Astrocyte (in vitro differentiated cells and primary cell): ENCODE measurements at regions not wholly inside any gene's neighbourhood (a gene's known extent, or its start where the extent isn't known, plus 50 kb on each side); places are given as distances from the start of the nearest gene placed in this dataset.

Source experiments
- DNase-seq: peaks from one replicate; pipeline ENCODE4 v3.0.0-alpha.2; 2010; ENCODE audit warnings: low read depth
- FAIRE-seq: peaks from 2 replicates; lab custom pipeline; 2011; peaks lifted over from hg19 to GRCh38; lab: Jason Lieb, UNC
- H2AFZ ChIP-seq: 2 replicates; pipeline ENCODE4 v1.6.0; 2012; ENCODE audit warnings: low read depth, low read length, inconsistent platforms
- H3K27ac ChIP-seq: 2 replicates; pipeline ENCODE4 v1.5.1; 2011; ENCODE audit warnings: low read depth, low read length, inconsistent platforms
- H3K27me3 ChIP-seq: 2 replicates; pipeline ENCODE4 v1.6.0; 2011; ENCODE audit warnings: low read length, inconsistent platforms; ENCODE audit not compliant: insufficient read depth
- H3K36me3 ChIP-seq: 2 replicates; pipeline ENCODE4 v1.5.1; 2011; ENCODE audit warnings: low read length, inconsistent platforms; ENCODE audit not compliant: insufficient read depth
- H3K4me1 ChIP-seq: 2 replicates; pipeline ENCODE4 v1.5.1; 2011; ENCODE audit warnings: low read length, inconsistent platforms; ENCODE audit not compliant: insufficient read depth
- H3K4me2 ChIP-seq: 2 replicates; pipeline ENCODE4 v1.6.0; 2012; ENCODE audit warnings: low read length, inconsistent platforms
- H3K4me3 ChIP-seq: 2 replicates; pipeline ENCODE4 v1.5.1; 2011; ENCODE audit warnings: low read depth, mild to moderate bottlenecking, low read length, inconsistent platforms; ENCODE audit not compliant: insufficient read depth
- H3K79me2 ChIP-seq: 2 replicates; pipeline ENCODE4 v1.6.0; 2012; ENCODE audit warnings: mild to moderate bottlenecking, low read length, inconsistent platforms; ENCODE audit not compliant: insufficient read depth
- H3K9ac ChIP-seq: 2 replicates; pipeline ENCODE4 v1.6.0; 2012; ENCODE audit warnings: mild to moderate bottlenecking, low read length, inconsistent platforms
- H3K9me3 ChIP-seq: 2 replicates; pipeline ENCODE4 v1.5.1; 2012; ENCODE audit warnings: low read depth, mild to moderate bottlenecking, low read length, inconsistent platforms; ENCODE audit not compliant: insufficient read depth
- H4K20me1 ChIP-seq: 2 replicates; pipeline ENCODE4 v1.6.0; 2012; ENCODE audit warnings: low read length, inconsistent platforms; ENCODE audit not compliant: insufficient read depth
- H3K27ac Mint-ChIP-seq: one replicate; pipeline ENCODE4 v1.8.0; 2021; ENCODE audit warnings: mild to moderate bottlenecking, mixed read lengths; ENCODE audit not compliant: unreplicated experiment
- H3K27me3 Mint-ChIP-seq: one replicate; pipeline ENCODE4 v1.8.0; 2021; ENCODE audit warnings: low read depth, mixed read lengths; ENCODE audit not compliant: unreplicated experiment
- H3K36me3 Mint-ChIP-seq: one replicate; pipeline ENCODE4 v1.8.0; 2021; ENCODE audit warnings: low read depth, mixed read lengths; ENCODE audit not compliant: unreplicated experiment
- H3K4me1 Mint-ChIP-seq: one replicate; pipeline ENCODE4 v1.8.0; 2021; ENCODE audit warnings: low read depth, mixed read lengths; ENCODE audit not compliant: unreplicated experiment
- H3K4me3 Mint-ChIP-seq: one replicate; pipeline ENCODE4 v1.8.0; 2021; ENCODE audit warnings: mild to moderate bottlenecking, moderate library complexity, mixed read lengths; ENCODE audit not compliant: unreplicated experiment
- H3K9me3 Mint-ChIP-seq: one replicate; pipeline ENCODE4 v1.8.0; 2021; ENCODE audit warnings: mild to moderate bottlenecking, mixed read lengths; ENCODE audit not compliant: unreplicated experiment
- EZH2 ChIP-seq: IDR thresholded peaks from 2 replicates; pipeline ENCODE4 v1.6.1; 2012; ENCODE audit warnings: mild to moderate bottlenecking, low read length, inconsistent platforms; ENCODE audit not compliant: insufficient read depth
- TF ChIP-seq, protein P1 (sequence below): IDR thresholded peaks from 2 replicates; pipeline ENCODE4 v1.5.1; 2011; ENCODE audit warnings: low read depth, mild to moderate bottlenecking, inconsistent platforms, low read length, moderate library complexity; ENCODE audit not compliant: insufficient read depth

DNA sequence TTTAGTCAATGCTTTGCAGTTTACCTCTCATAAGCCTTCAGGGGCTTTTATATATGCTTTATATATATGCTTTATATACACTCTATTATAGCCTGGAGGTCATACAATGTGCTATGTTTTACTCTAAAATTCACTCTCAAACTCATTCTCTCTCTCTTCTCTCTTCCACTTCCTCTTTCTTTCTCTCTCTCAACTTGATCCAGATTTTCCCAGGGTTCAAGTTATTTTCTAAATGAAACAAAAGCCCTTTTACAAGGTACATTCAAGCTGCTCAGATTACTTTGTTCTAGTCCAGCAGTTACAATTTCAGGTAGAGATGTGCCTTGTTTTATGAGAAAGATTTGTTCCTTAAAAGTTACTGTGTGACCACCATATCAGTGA lies 79.6 kb upstream of the ACP3 start:
- Histone ChIP-seq H3K4me3 (no peak overlapping the region), H3K27ac (no peak overlapping the region), H3K36me3 (no peaks in the 10 kb centered on the region), H3K4me1 (no peaks in the 10 kb centered on the region), H3K27me3 (no peaks in the 10 kb centered on the region), H3K4me2 (no peak overlapping the region), H3K79me2 (no peaks in the 10 kb centered on the region), H4K20me1 (no peaks in the 10 kb centered on the region), H2AFZ (no peak overlapping the region), H3K9me3 (no peaks in the 10 kb centered on the region), H3K9ac (no peak overlapping the region)
- Mint-ChIP-seq H3K36me3 (no peaks in the 10 kb centered on the region), H3K4me3 (no peak overlapping the region), H3K27me3 (peaks cover 1% of the 10 kb centered on the region), H3K9me3 (peaks cover 2% of the 10 kb centered on the region), H3K4me1 (no peaks in the 10 kb centered on the region), H3K27ac (no peak overlapping the region)
- no peak for DNase-seq
- TF ChIP-seq EZH2 = no peak
- TF ChIP-seq, protein P1, sequence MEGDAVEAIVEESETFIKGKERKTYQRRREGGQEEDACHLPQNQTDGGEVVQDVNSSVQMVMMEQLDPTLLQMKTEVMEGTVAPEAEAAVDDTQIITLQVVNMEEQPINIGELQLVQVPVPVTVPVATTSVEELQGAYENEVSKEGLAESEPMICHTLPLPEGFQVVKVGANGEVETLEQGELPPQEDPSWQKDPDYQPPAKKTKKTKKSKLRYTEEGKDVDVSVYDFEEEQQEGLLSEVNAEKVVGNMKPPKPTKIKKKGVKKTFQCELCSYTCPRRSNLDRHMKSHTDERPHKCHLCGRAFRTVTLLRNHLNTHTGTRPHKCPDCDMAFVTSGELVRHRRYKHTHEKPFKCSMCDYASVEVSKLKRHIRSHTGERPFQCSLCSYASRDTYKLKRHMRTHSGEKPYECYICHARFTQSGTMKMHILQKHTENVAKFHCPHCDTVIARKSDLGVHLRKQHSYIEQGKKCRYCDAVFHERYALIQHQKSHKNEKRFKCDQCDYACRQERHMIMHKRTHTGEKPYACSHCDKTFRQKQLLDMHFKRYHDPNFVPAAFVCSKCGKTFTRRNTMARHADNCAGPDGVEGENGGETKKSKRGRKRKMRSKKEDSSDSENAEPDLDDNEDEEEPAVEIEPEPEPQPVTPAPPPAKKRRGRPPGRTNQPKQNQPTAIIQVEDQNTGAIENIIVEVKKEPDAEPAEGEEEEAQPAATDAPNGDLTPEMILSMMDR = no peak
- no peak for FAIRE-seq

DNA sequence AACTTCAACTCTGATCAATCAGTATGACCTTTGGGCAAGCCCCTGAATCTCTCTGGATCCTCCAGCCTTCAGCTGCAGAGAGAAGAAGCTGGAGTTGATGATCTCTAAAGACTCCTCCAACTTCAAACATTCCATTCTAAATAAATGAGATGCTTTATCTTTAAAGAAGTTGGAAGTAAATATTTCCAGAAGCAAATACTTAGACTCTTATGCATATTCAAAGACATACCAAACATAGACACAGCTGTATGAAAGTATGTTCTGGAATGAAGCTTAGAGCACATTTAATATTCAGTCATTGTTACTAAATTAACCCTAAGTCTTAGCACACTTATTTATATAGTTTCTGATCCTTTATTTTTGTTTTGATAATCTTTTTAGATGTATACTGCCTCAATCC lies 77.6 kb upstream of the ACP3 start:
- Mint-ChIP-seq H3K36me3 (no peaks in the 10 kb centered on the region), H3K4me3 (no peak overlapping the region), H3K9me3 (peaks cover 2% of the 10 kb centered on the region), H3K4me1 (no peaks in the 10 kb centered on the region), H3K27ac (no peak overlapping the region), H3K27me3 (peaks cover 1% of the 10 kb centered on the region)
- no peaks in the 10 kb centered on the region for H3K79me2 ChIP-seq
- no peaks in the 10 kb centered on the region for H3K9me3 ChIP-seq
- no peaks in the 10 kb centered on the region for H3K4me1 ChIP-seq
- H3K9ac ChIP-seq = no peak overlapping the region
- TF ChIP-seq EZH2 = no peak
- TF ChIP-seq, protein P1 = no peak
- no peak for DNase-seq
- no peak overlapping the region for H3K4me2 ChIP-seq
- H2AFZ ChIP-seq = no peak overlapping the region
- no peaks in the 10 kb centered on the region for H4K20me1 ChIP-seq
- FAIRE-seq = no peak
- H3K36me3 ChIP-seq = no peaks in the 10 kb centered on the region
- no peak overlapping the region for H3K4me3 ChIP-seq
- H3K27ac ChIP-seq = no peak overlapping the region
- H3K27me3 ChIP-seq = no peaks in the 10 kb centered on the region

DNA sequence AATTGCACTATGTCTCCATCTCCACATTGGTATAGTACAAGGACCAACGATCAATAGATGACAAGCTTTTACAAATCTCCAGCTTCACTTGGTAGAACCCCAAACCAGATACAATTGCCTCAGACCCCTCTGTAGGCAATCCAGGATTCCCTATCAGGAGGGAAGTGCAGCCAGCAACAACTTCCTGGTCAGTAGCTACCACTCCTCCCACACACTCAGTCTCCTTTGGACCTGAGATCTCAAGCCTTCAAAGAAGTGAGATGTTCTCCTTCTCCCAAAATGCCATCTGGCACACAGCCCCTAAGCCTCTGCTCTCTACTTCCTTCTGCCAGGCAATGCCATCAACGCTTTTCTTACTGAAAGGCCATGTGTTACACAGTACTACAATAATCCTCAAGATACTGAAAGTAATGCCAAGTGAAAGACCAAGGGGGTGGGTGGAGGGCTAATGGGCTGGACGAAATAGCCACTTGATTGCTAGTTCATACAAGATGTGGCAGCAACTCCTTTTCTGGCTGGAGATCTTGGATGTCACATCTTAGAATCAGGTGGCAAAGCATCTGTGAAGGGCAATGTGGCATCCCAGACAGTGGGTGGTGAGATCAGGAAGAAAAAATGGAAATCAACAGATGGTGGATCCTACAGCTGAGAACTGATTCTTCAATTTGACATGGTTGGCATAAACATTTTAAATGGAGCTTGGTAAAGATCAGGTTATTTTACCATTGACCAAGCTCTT lies 75.3 kb upstream of the ACP3 start:
- H3K36me3 Mint-ChIP-seq = no peaks in the 10 kb centered on the region
- H3K9me3 Mint-ChIP-seq = peaks cover 2% of the 10 kb centered on the region
- no peak overlapping the region for H3K27ac Mint-ChIP-seq

More for the DNA sequence above, 75.3 kb upstream of the ACP3 start:
- H3K4me3 ChIP-seq = no peak overlapping the region
- H3K79me2 ChIP-seq = no peaks in the 10 kb centered on the region
- no peaks in the 10 kb centered on the region for H3K9me3 ChIP-seq
- DNase-seq (no peak), FAIRE-seq (no peak)
- no peak overlapping the region for H3K9ac ChIP-seq
- no peak overlapping the region for H3K4me3 Mint-ChIP-seq
- peaks cover 1% of the 10 kb centered on the region for H3K27me3 Mint-ChIP-seq
- H4K20me1 ChIP-seq = no peaks in the 10 kb centered on the region
- no peak overlapping the region for H2AFZ ChIP-seq
- no peaks in the 10 kb centered on the region for H3K36me3 ChIP-seq
- H3K4me1 Mint-ChIP-seq = no peaks in the 10 kb centered on the region
- TF ChIP-seq, protein P1 = no peak
- no peak for TF ChIP-seq EZH2
- H3K4me1 ChIP-seq = no peaks in the 10 kb centered on the region
- H3K27me3 ChIP-seq = peaks cover under 1% of the 10 kb centered on the region
- H3K27ac ChIP-seq = no peak overlapping the region
- H3K4me2 ChIP-seq = no peak overlapping the region
